Adipocyte (in vitro differentiated cells): ENCODE measurements at regions not wholly inside any gene's neighbourhood (a gene's known extent, or its start where the extent isn't known, plus 50 kb on each side); places are given as distances from the start of the nearest gene placed in this dataset.
A peak's percentile ranks its signal among the peaks of the same experiment; 100 is the strongest.

Experiments used
- DNase-seq: peaks from one replicate; pipeline ENCODE4 v3.0.0-alpha.2; 2015; ENCODE audit warnings: low read depth
- H3K27me3 ChIP-seq: replicated peaks from 2 replicates; pipeline ENCODE4 v1.7.0; 2013; ENCODE audit warnings: mild to moderate bottlenecking, low read length, moderate library complexity; ENCODE audit not compliant: control insufficient read depth, insufficient read depth
- H3K36me3 ChIP-seq: 2 replicates; pipeline ENCODE4 v1.7.0; 2013; ENCODE audit warnings: low read length, mild to moderate bottlenecking, moderate library complexity; ENCODE audit not compliant: control insufficient read depth, insufficient read depth, severe bottlenecking
- H3K4me1 ChIP-seq: 2 replicates; pipeline ENCODE4 v1.7.0; 2013; ENCODE audit warnings: mild to moderate bottlenecking, low read length, moderate library complexity; ENCODE audit not compliant: control insufficient read depth, insufficient read depth
- H3K4me3 ChIP-seq: 2 replicates; pipeline ENCODE4 v1.7.0; 2013; ENCODE audit warnings: mild to moderate bottlenecking, low read length, moderate library complexity
- H3K9ac ChIP-seq: 2 replicates; pipeline ENCODE4 v1.7.0; 2013; ENCODE audit warnings: mild to moderate bottlenecking, low read length, moderate library complexity
- H3K9me3 ChIP-seq: 2 replicates; pipeline ENCODE4 v1.7.0; 2013; ENCODE audit warnings: mild to moderate bottlenecking, low read length, moderate library complexity; ENCODE audit not compliant: control insufficient read depth

DNA sequence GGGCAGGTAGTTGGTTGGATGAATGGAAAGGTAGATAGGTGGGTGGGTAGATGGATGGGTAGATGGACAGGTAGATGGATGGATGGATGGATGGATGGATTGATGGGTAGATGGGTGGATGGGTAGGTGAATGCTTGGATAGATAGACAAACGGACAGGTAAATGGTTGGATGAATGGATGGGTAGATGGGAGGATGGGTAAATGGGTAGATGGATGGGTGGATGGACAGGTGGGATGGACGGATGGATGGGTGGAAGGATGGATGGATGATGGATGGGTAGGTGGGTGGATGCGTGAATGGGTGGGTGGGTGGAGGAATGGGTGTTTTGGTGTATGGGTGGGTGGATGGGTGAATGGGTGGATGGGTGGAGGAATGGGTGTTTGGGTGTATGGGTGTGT is 50.1 kb upstream of the ASAP2 start:
- no peak overlapping the region for H3K4me3 ChIP-seq
- DNase-seq = no peak
- H3K36me3 ChIP-seq = no peaks in the 10 kb centered on the region
- no peaks in the 10 kb centered on the region for H3K27me3 ChIP-seq
- no peaks in the 10 kb centered on the region for H3K9me3 ChIP-seq
- peaks cover 16% of the 10 kb centered on the region for H3K4me1 ChIP-seq
- H3K9ac ChIP-seq = no peak overlapping the region

GRCh38 chr2:9154061-9154460 is 52.6 kb upstream of the ASAP2 start:
- Histone ChIP-seq H3K9me3 (no peaks in the 10 kb centered on the region), H3K4me1 (peaks cover 16% of the 10 kb centered on the region), H3K27me3 (no peaks in the 10 kb centered on the region)

GRCh38 chr2:9153643-9153980 is 53.0 kb upstream of the ASAP2 start:
- H3K4me3 ChIP-seq = peak overlapping the region; percentile 71
- peak overlapping the region; percentile 67 for H3K9ac ChIP-seq
- H3K9me3 ChIP-seq = no peaks in the 10 kb centered on the region
- peaks cover 20% of the 10 kb centered on the region for H3K4me1 ChIP-seq
- no peaks in the 10 kb centered on the region for H3K27me3 ChIP-seq
- peak; percentile 62 for DNase-seq
- no peaks in the 10 kb centered on the region for H3K36me3 ChIP-seq

More at GRCh38 chr2:9154061-9154460, 52.6 kb upstream of the ASAP2 start:
- H3K9ac ChIP-seq = no peak overlapping the region
- H3K4me3 ChIP-seq = no peak overlapping the region
- DNase-seq = no peak
- no peaks in the 10 kb centered on the region for H3K36me3 ChIP-seq

DNA sequence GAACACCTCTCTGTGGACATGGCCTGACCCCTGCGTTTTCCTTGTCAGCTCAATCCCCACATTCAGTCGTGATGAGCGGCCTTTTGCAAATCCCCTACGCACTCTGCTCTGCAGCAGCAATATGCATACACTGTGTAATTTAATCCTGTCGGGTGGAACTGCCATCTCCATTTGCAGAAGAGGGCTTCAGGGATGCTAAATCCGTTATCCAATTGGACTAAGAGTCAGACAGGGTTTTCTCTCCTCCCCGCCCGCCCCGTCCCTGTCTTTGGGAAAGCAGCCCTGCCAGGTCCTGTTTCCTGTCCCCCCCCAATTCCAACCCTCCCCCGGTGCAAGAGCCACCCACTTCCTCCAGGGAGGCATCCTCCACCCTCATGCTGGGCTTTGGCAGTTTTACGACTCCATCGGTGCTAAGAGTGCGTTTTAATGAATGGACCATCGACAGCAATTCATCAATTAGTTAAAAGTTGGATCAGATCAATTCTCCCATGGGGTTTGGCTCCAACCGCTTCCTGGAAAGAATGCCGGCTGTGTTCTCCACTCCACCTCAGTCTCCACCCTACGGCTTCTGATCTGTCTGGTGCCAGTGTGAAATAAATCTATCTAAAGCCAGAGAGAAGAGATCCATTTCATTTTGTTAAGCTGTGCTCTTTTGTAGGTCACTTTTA is 53.5 kb upstream of the ASAP2 start:
- no peak for DNase-seq
- Histone ChIP-seq H3K4me3 (peak overlapping the region; percentile 71), H3K36me3 (no peaks in the 10 kb centered on the region), H3K9me3 (no peaks in the 10 kb centered on the region), H3K4me1 (peaks cover 20% of the 10 kb centered on the region), H3K27me3 (no peaks in the 10 kb centered on the region), H3K9ac (peak overlapping the region; percentile 67)

- Histone ChIP-seq H3K36me3 (no peaks in the 10 kb centered on the region), H3K9ac (no peak overlapping the region), H3K9me3 (no peaks in the 10 kb centered on the region), H3K4me3 (no peak overlapping the region), H3K4me1 (peaks cover 24% of the 10 kb centered on the region), H3K27me3 (no peaks in the 10 kb centered on the region)
- DNase-seq = no peak
These were observed 55.7 kb upstream of the ASAP2 start for GRCh38 chr2:9150906-9151305.

DNA sequence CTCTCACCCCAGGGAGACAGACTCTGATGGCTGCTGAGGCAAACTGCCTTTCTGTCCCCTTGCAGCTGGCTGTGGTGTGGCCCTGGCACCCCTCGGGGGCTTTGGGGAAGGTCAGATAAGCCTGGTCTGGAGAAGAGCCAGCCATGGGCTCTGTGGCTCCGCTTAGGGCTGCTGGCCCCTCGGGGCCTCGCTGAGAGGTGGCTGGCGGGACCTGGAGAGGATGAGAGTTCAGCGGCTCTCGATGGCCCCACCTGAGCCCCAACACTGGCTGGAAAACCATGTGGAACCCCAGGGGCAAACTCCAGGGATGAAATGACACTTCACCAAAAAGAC is 56.1 kb upstream of the ASAP2 start:
- DNase-seq = no peak
- H3K36me3 ChIP-seq = no peaks in the 10 kb centered on the region

DNA sequence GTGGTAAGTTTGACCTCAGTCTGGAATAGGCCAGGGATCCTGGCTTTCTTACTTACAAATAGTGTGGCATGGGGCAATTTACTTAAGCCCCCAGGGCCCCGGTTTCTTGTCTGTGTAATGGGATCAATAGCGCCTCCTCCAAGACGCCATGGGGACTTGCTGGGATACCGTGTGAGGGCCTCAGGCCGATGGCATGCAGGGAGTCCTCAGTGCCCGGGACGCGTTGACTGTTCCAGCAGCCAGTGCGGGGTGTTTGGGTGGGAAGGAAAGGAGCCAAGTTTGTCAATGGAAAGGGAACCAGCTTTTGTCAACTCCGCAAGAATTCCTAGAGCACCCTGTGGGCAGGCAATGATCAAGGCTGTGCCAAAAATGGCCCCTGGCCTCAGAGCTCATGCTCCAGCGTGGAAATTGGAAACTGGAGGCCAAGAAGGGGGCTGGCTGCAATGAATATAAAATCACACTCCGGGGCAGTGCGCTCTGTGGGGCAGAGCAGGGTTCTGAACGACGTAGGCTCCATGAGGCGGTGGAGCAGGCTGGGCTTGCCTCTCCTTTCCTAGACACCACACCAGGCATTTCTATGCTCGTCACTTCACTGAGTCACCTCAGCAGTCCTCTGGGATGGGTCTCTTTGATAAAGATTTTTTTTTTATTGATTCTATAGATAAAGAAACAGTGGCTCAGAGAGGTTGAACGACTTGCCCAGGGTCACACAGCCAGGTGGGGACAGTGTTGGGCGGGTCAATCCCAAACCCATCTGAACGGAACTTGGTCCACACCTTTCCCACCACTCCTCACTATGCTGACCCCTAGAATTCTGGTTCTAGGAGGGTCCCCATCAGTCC is 56.7 kb upstream of the ASAP2 start:
- Histone ChIP-seq H3K9ac (no peak overlapping the region), H3K4me1 (peaks cover 32% of the 10 kb centered on the region), H3K27me3 (no peaks in the 10 kb centered on the region), H3K4me3 (no peak overlapping the region), H3K9me3 (no peaks in the 10 kb centered on the region), H3K36me3 (no peaks in the 10 kb centered on the region)
- no peak for DNase-seq

More for the DNA sequence above, 56.1 kb upstream of the ASAP2 start:
- H3K4me3 ChIP-seq = no peak overlapping the region
- no peaks in the 10 kb centered on the region for H3K9me3 ChIP-seq
- peaks cover 26% of the 10 kb centered on the region for H3K4me1 ChIP-seq
- no peak overlapping the region for H3K9ac ChIP-seq
- H3K27me3 ChIP-seq = no peaks in the 10 kb centered on the region

GRCh38 chr2:9149388-9149660 is 57.3 kb upstream of the ASAP2 start:
- Histone ChIP-seq H3K27me3 (no peaks in the 10 kb centered on the region), H3K9me3 (no peaks in the 10 kb centered on the region), H3K9ac (no peak overlapping the region), H3K36me3 (no peaks in the 10 kb centered on the region), H3K4me3 (no peak overlapping the region), H3K4me1 (peaks cover 38% of the 10 kb centered on the region)
- DNase-seq = no peak

GRCh38 chr2:9146646-9147045 is 60.0 kb upstream of the ASAP2 start:
- no peaks in the 10 kb centered on the region for H3K36me3 ChIP-seq
- no peak overlapping the region for H3K9ac ChIP-seq
- no peak for DNase-seq
- no peak overlapping the region for H3K4me3 ChIP-seq
- peaks cover 38% of the 10 kb centered on the region for H3K4me1 ChIP-seq
- no peaks in the 10 kb centered on the region for H3K27me3 ChIP-seq
- no peaks in the 10 kb centered on the region for H3K9me3 ChIP-seq

DNA sequence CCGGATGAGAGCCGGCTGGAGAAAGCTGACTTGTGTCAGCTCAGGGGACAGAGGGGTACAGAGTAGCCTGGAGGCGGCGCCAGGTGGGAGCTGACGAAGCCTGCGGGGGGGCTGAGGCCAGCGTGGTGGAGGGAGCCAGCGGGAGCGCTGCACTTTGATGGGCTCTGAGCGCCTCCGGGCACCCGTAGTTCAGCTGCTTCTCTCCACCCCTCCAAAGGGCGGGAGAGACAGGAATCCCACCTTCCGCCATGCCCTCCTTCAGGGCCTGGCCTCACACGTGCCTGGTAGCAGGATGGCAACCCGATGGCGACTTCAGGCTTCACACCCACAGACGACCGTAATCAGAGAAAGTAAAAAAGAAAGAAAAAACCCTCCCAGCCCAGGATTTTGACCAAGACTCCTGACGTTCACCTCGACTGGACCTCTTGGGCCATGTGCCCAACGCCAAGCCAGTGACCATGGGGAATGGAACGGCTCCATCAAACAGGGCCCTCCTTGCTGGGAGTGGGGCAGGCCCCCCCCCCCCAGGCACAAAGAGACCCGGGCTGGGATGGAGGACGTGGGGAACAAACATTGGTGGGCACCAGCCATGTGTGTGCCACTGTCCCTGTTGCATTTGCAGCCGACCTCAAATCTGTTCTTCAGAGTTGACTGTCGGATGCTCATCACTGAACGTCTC is 60.7 kb upstream of the ASAP2 start:
- no peak for DNase-seq
- Histone ChIP-seq H3K36me3 (no peaks in the 10 kb centered on the region), H3K4me3 (no peak overlapping the region), H3K4me1 (peaks cover 38% of the 10 kb centered on the region), H3K9me3 (no peaks in the 10 kb centered on the region), H3K27me3 (no peaks in the 10 kb centered on the region), H3K9ac (no peak overlapping the region)

- no peaks in the 10 kb centered on the region for H3K27me3 ChIP-seq
- H3K9ac ChIP-seq = peak overlapping the region; percentile 62
- peaks cover 38% of the 10 kb centered on the region for H3K4me1 ChIP-seq
- no peak for DNase-seq
- no peaks in the 10 kb centered on the region for H3K9me3 ChIP-seq
- no peaks in the 10 kb centered on the region for H3K36me3 ChIP-seq
- H3K4me3 ChIP-seq = peak overlapping the region; percentile 29
These were observed 61.4 kb upstream of the ASAP2 start for GRCh38 chr2:9145109-9145751.
